Stomach (tissue), 8 donors: ENCODE measurements at regions not wholly inside any gene's neighbourhood (a gene's known extent, or its start where the extent isn't known, plus 50 kb on each side); places are given as distances from the start of the nearest gene placed in this dataset.

Experiments
- DNase-seq, 2 donors: peaks; one replicate each; pipeline versions ENCODE4 v3.0.0 to v3.0.0-alpha.2; 2013 to 2019
- H3K27ac ChIP-seq, 5 donors: fragments of 200-600 bp in 4 of 5; sonication (generic) in 4 of 5; one replicate each; pipeline ENCODE4 v1.5.1; 2013 to 2019; ENCODE audit warnings: mild to moderate bottlenecking in 1 of 5, moderate library complexity in 1 of 5
- H3K27me3 ChIP-seq, 3 donors: fragments of 200-600 bp; sonication (generic); one replicate each; pipeline ENCODE4 v1.5.1; 2017 to 2019; ENCODE audit warnings: mixed run types in 1 of 3
- H3K36me3 ChIP-seq, 4 donors: fragments of 200-600 bp; sonication (generic); 1 replicate in 3 of 4; 2 replicates in 1 of 4; pipeline ENCODE4 v1.5.1; 2016 to 2019
- H3K4me1 ChIP-seq, 4 donors: fragments of 200-600 bp; sonication (generic); one replicate each; pipeline ENCODE4 v1.5.1; 2016 to 2019
- H3K4me3 ChIP-seq, 4 donors: fragments of 200-600 bp; sonication (generic) in 3 of 4; one replicate each; pipeline ENCODE4 v1.5.1; 2016 to 2019; ENCODE audit warnings: mild to moderate bottlenecking in 1 of 4
- H3K9me3 ChIP-seq, 4 donors: fragments of 200-600 bp; sonication (generic); one replicate each; pipeline ENCODE4 v1.5.1; 2016 to 2019
- EP300 ChIP-seq: sonication (generic); formaldehyde crosslinking; IDR thresholded peaks from one replicate; pipeline ENCODE4 v1.6.1; 2017; ENCODE audit warnings: antibody characterized with exemption
- POLR2A ChIP-seq, 4 donors: fragments of 450-650 bp; IDR thresholded peaks; one replicate each; pipeline ENCODE4 v1.6.1; 2016; ENCODE audit warnings: antibody characterized with exemption in 4 of 4, control low read depth in 2 of 4, mild to moderate bottlenecking in 1 of 4, moderate library complexity in 1 of 4
- POLR2AphosphoS5 ChIP-seq, 3 donors: sonication (generic); formaldehyde crosslinking; IDR thresholded peaks; one replicate each; pipeline ENCODE4 v1.6.1; 2016; ENCODE audit warnings: antibody characterized with exemption in 3 of 3
- WGBS, 5 donors: extraction: QIAGEN DNeasy Blood & Tissue Kit in 3 of 5; methylation state at CpG; one replicate each; pipeline versions ENCODE4 v1.1.5 to v1.1.7; 2013 to 2018; 5-methylcytosine and 5-hydroxymethylcytosine counted together
- intact Hi-C: fragments of 100-400 bp; cut with DNase I; formaldehyde crosslinking; loops from one replicate; pipeline ENCODE4 v1.15.1; 2023; ENCODE audit warnings: low total_unique reads
- TF ChIP-seq, protein P1 (sequence below), 7 experiments: fragments of 450-650 bp in 4 of 7; fragments of 200-600 bp in 3 of 7; sonication (generic) in 3 of 7; IDR thresholded peaks; one replicate each; pipeline ENCODE4 v1.5.1; 2016 to 2019; ENCODE audit warnings: antibody characterized with exemption in 7 of 7, control low read depth in 2 of 7, mild to moderate bottlenecking in 1 of 7
- donor health status: healthy with polysubstance abuse.
- donor health status: Bipolar disorder and iron deficiency.
- donor health status: healthy.

DNA sequence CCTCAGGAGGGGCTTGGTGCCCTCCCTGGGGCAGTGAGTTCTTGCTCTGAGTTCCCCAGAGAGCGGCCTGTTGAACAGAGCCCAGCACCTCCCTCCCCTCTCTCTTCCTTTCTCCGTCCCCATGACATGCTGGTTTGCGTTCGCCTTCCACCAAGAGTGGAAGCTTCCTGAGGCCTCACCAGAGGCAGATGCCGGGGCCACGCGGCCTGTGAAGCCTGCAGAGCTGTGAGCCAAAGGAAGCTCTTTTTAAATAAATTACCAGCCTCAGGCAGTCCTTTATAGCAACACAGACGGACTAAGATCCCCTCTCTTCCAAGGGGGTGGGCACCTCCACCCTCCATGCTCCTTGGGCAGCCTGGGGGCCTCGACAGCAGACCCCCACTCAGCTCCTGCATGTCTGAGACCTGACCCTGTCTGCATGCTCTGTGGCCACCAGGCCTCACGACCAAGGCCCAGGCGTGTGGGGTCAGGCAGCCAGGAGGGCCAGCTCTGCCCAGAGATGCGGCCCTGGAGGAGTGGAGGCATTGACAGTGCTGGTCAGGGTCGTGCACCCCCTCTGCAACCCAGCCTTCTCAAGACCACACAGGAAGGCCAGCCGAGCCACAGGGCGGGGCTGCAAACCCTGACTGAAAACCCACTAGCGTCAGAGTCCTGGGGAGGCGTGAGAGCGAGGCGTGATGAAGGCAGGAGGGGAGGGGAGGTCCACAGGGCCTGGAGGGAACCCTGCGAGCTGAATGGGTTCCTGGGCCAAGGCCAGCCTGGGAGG is 54.6 kb upstream of the ADGRA1 start:
- no peaks in the 10 kb centered on the region for H3K9me3 ChIP-seq
- no peaks in the 10 kb centered on the region for H3K36me3 ChIP-seq
- H3K27me3 ChIP-seq = peaks cover 0 to 72% (median 0%) of the 10 kb centered on the region in 3 donors
- H3K4me3 ChIP-seq = no peak overlapping the region
- WGBS, 5 donors = 74 to 80% (median 78%) methylated on average over 16 to 20 of the region's 20 CpGs
- no peaks in the 10 kb centered on the region for H3K4me1 ChIP-seq
- intact Hi-C loops = no loop called here
- DNase-seq = no peak
- TF ChIP-seq, protein P1, sequence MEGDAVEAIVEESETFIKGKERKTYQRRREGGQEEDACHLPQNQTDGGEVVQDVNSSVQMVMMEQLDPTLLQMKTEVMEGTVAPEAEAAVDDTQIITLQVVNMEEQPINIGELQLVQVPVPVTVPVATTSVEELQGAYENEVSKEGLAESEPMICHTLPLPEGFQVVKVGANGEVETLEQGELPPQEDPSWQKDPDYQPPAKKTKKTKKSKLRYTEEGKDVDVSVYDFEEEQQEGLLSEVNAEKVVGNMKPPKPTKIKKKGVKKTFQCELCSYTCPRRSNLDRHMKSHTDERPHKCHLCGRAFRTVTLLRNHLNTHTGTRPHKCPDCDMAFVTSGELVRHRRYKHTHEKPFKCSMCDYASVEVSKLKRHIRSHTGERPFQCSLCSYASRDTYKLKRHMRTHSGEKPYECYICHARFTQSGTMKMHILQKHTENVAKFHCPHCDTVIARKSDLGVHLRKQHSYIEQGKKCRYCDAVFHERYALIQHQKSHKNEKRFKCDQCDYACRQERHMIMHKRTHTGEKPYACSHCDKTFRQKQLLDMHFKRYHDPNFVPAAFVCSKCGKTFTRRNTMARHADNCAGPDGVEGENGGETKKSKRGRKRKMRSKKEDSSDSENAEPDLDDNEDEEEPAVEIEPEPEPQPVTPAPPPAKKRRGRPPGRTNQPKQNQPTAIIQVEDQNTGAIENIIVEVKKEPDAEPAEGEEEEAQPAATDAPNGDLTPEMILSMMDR (IDR thresholded peaks at IDR 0.05) = no peak
- TF ChIP-seq POLR2A (IDR thresholded peaks at IDR 0.05) (no peak), EP300 (no peak), POLR2AphosphoS5 (IDR thresholded peaks at IDR 0.05) (no peak)
- no peak overlapping the region for H3K27ac ChIP-seq

DNA sequence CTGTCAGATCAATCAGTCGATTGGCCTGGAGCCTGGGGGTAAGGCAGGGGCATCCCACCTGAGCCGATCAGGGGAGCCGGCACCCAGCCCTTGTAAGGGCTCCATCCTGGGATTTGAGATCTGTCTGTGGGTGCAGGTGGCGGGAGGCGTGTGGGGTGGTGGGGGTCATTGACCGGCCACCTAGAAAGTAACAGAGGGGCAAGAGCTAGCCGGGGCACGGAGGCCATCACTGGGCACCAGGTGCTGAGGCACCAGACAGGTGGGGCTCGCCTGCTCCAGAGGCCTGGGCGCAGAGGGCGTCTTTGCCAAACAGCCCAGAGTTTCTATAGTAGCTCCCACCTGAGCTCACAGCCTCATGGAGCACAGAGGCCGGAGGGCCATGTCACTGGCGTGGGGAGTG is 55.5 kb upstream of the ADGRA1 start:
- Histone ChIP-seq H3K36me3 (no peaks in the 10 kb centered on the region), H3K27ac (no peak overlapping the region), H3K9me3 (no peaks in the 10 kb centered on the region), H3K4me1 (no peaks in the 10 kb centered on the region), H3K27me3 (peaks cover 0 to 72% (median 4%) of the 10 kb centered on the region in 3 donors), H3K4me3 (no peak overlapping the region)
- intact Hi-C loops = no loop called here
- WGBS, 5 donors = 92 to 95% (median 93%) methylated on average over 12 to 13 of the region's 13 CpGs
- TF ChIP-seq, protein P1 (IDR thresholded peaks at IDR 0.05) = no peak
- no peak for TF ChIP-seq POLR2A (IDR thresholded peaks at IDR 0.05)
- TF ChIP-seq EP300 = no peak
- TF ChIP-seq POLR2AphosphoS5 (IDR thresholded peaks at IDR 0.05) = no peak
- no peak for DNase-seq

DNA sequence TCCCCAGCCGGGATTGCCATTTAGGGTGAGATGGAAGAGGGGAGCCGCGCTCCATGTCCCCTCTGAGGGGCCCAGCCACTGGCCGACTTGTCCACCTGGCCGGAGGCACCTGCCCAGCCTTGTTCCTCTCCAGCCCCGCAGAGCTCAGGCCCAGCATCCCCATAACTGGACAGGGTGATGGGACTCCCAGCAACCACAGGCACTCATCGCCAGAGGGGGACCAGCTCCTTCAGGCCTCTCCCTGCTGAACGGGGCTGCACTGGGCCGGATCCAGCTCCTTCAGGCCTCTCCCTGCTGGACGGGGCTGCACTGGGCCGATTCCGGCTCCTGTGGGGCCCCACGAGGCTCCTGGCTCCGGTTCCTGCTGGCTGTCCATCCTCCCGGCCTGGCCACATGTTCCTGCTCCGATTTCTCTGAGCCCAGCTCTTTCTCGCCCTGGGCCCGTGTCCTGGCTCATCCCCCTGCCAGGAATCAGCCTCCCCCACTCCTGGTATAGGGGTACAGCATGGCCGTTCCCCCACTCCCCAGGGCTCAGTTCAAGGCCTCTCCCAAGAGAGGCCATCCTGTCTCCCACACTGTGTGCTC is 56.1 kb upstream of the ADGRA1 start:
- Histone ChIP-seq H3K4me3 (no peak overlapping the region), H3K36me3 (no peaks in the 10 kb centered on the region), H3K27ac (no peak overlapping the region), H3K4me1 (no peaks in the 10 kb centered on the region), H3K9me3 (no peaks in the 10 kb centered on the region), H3K27me3 (peaks cover 0 to 75% (median 10%) of the 10 kb centered on the region in 3 donors)
- 80 to 89% (median 81%) methylated on average over 10 to 19 of the region's 19 CpGs for WGBS, 5 donors
- TF ChIP-seq POLR2AphosphoS5 (IDR thresholded peaks at IDR 0.05) (no peak), POLR2A (IDR thresholded peaks at IDR 0.05) (no peak), EP300 (no peak)
- TF ChIP-seq, protein P1 (IDR thresholded peaks at IDR 0.05) = no peak
- no peak for DNase-seq
- intact Hi-C loops = no loop called here

DNA sequence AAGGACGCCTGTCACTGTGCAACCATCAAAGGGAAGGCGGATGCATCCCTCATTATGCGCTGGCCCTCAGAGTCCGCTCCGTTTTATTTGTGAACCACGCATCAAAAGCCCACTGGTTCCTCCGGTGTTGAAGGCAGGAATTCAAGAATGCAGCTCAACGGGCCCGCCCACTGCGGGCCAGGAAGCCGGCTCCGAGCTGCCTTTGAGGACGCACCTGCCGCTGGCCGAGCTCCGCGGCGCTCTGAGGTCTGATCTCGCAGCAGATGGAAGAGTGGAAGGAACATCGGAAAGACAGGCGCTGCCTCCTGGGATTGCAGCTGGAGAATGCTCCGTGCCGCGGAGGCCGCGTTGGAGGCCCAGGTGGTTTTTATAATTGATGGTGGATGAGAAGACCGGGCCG is 56.9 kb upstream of the ADGRA1 start:
- H3K4me3 ChIP-seq = no peak overlapping the region
- peaks cover 0 to 80% (median 11%) of the 10 kb centered on the region in 3 donors for H3K27me3 ChIP-seq
- no peaks in the 10 kb centered on the region for H3K36me3 ChIP-seq
- 35 to 53% (median 41%) methylated on average over 22 to 28 of the region's 28 CpGs for WGBS, 5 donors
- H3K4me1 ChIP-seq = no peaks in the 10 kb centered on the region
- no peaks in the 10 kb centered on the region for H3K9me3 ChIP-seq
- no peak for TF ChIP-seq POLR2A (IDR thresholded peaks at IDR 0.05)
- no peak for TF ChIP-seq EP300
- TF ChIP-seq, protein P1 (IDR thresholded peaks at IDR 0.05) = no peak
- TF ChIP-seq POLR2AphosphoS5 (IDR thresholded peaks at IDR 0.05) = no peak
- no peak overlapping the region for H3K27ac ChIP-seq
- DNase-seq = peak in 1 of 2 donors; percentile 35
- intact Hi-C loops = no loop called here
